RWPE1 (cell line): ENCODE measurements at regions not wholly inside any gene's neighbourhood (a gene's known extent, or its start where the extent isn't known, plus 50 kb on each side); places are given as distances from the start of the nearest gene placed in this dataset.

Source experiments
- CTCF ChIA-PET: fragments of 350-600 bp; sonication (Branson Sonifier 250); formaldehyde crosslinking; extraction: SDS; loops from one replicate; lab custom pipeline; 2021; lab: Yijun Ruan, JAX
- POLR2A ChIA-PET: fragments of 400-600 bp; formaldehyde crosslinking; extraction: SDS; loops from one replicate; lab custom pipeline; 2020; ENCODE audit warnings: antibody characterized with exemption; ENCODE audit not compliant: low non-redundant PET; lab: Yijun Ruan, JAX
- DNase-seq: peaks from one replicate; pipeline ENCODE4 v3.0.0; 2012; ENCODE audit warnings: low spot score
- H3K27ac ChIP-seq: fragments of 450-650 bp; 2 replicates; pipeline ENCODE4 v1.5.1; 2017
- TF ChIP-seq, protein P1 (sequence below): fragments of 450-650 bp; conservative IDR thresholded peaks from 2 replicates; pipeline ENCODE4 v1.5.1; 2017; ENCODE audit warnings: low read depth, mild to moderate bottlenecking

- TF ChIP-seq, protein P1, sequence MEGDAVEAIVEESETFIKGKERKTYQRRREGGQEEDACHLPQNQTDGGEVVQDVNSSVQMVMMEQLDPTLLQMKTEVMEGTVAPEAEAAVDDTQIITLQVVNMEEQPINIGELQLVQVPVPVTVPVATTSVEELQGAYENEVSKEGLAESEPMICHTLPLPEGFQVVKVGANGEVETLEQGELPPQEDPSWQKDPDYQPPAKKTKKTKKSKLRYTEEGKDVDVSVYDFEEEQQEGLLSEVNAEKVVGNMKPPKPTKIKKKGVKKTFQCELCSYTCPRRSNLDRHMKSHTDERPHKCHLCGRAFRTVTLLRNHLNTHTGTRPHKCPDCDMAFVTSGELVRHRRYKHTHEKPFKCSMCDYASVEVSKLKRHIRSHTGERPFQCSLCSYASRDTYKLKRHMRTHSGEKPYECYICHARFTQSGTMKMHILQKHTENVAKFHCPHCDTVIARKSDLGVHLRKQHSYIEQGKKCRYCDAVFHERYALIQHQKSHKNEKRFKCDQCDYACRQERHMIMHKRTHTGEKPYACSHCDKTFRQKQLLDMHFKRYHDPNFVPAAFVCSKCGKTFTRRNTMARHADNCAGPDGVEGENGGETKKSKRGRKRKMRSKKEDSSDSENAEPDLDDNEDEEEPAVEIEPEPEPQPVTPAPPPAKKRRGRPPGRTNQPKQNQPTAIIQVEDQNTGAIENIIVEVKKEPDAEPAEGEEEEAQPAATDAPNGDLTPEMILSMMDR: no peak
- H3K27ac ChIP-seq: peak overlapping the region; percentile 39
- DNase-seq: no peak
- ChIA-PET CTCF (interaction anchor here (0.7 kb wide), 1 partner anchor 275 kb away, joined by 3 read pairs; no protein-coding TSS in a partner anchor), POLR2A (no interaction called here)
These were observed 183.1 kb downstream of the KATNAL1 start for GRCh38 chr13:30124131-30124768.

- DNase-seq: no peak
- no peak overlapping the region for H3K27ac ChIP-seq
- TF ChIP-seq, protein P1: no peak
- ChIA-PET POLR2A (no interaction called here), CTCF (interaction anchor here (0.7 to 1.1 kb wide), 2 partner anchors 8 to 275 kb away, joined by 3 to 4 read pairs; no protein-coding TSS in a partner anchor)
These were observed 183.8 kb downstream of the KATNAL1 start for GRCh38 chr13:30123575-30123974.

GRCh38 chr13:30121666-30122065 is 185.7 kb downstream of the KATNAL1 start:
- ChIA-PET POLR2A (no interaction called here), CTCF (interaction anchor here (0.6 to 4.1 kb wide), 3 partner anchors 8 to 37 kb away, joined by 3 to 26 read pairs (median 3); no protein-coding TSS in a partner anchor)
- no peak overlapping the region for H3K27ac ChIP-seq
- TF ChIP-seq, protein P1: no peak
- no peak for DNase-seq

DNA sequence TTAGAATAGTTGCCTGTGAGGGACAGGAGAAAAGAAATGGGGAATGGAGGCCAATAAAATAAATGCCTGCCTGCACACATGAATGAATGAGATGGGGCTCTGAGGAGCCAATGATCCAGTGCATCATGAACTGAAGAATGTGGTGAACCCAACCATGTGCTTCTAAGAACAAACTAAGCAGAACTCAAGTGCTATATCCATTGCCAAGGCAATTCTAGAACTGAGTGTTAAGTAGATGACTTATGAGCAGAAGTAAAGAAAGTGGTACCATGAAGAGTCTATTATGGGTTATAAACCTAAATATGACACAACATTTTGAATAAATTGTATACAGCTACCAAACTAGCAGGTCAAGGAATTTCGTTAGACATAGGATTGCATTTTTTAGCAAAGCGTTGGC is 186.1 kb downstream of the KATNAL1 start:
- POLR2A ChIA-PET: no interaction called here
- TF ChIP-seq, protein P1: no peak

DNA sequence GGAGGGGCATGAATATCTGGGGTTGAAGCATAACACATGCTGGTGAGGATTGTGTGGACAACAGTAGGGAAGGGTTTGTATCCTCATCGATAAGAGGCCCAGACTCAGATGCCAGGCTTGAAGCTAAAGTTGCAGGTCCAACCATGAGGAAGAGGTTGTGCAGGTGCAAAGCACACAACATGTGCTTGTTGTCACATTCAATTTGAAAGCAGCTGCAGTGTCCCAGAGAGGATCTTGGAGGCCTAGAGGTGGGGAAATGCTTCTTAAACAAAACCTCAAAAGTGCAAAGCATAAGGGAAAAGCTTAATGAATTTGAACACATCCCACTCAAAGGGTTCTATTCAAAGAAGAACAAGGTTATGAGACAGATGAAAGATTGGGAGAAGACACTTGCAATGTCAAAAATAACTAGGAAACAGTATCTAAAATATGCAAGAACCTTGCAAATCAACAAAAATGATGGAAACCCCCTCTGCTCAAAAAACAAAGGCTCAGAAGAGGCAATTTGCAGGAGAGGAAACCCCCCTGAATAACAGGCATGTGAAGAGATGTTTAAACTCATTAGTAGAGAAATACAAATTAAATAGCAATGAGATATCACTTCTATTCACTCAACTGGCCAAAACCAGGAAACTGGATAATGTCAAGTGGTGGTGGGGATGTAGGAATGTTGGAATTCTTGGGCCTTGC is 187.1 kb downstream of the KATNAL1 start:
- ChIA-PET POLR2A (interaction anchor here (0.5 kb wide), 1 partner anchor 336 kb away, joined by 3 read pairs; no protein-coding TSS in a partner anchor), CTCF (interaction anchor here (4.1 kb wide), 1 partner anchor 12 kb away, joined by 26 read pairs; no protein-coding TSS in a partner anchor)
- H3K27ac ChIP-seq: peak overlapping the region; percentile 78; the same call in 1 of the 2 replicates
- TF ChIP-seq, protein P1: no peak
- no peak for DNase-seq

More for the DNA sequence above, 186.1 kb downstream of the KATNAL1 start:
- no peak for DNase-seq
- H3K27ac ChIP-seq: no peak overlapping the region
- CTCF ChIA-PET: interaction anchor here (0.6 to 4.1 kb wide), 3 partner anchors 7 to 37 kb away, joined by 3 to 26 read pairs (median 3); no protein-coding TSS in a partner anchor

DNA sequence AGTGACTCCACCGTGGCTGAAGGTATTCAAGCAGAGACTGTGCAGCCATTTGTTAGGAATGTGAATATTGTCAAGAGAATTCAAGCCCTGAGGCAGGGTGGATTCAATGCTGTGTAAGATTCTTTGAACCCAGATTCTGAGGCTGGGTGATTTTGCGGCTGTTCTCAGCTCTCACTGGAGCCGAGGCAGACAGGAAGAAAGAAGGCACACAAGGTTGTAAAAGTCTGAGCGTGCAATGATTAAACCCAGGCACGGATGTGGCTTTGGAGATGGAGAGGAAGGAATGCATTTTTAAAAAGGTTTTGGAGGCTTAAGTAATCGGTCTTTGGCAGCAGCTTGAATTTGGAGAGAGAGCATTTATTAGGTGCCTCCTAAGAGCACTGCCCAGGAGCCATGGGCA is 187.9 kb downstream of the KATNAL1 start:
- ChIA-PET CTCF (interaction anchor here (0.6 to 4.1 kb wide), 3 partner anchors 13 to 1304 kb away, joined by 3 to 26 read pairs (median 3); no protein-coding TSS in a partner anchor), POLR2A (interaction anchor here (0.5 kb wide), 1 partner anchor 335 kb away, joined by 3 read pairs; no protein-coding TSS in a partner anchor)
- TF ChIP-seq, protein P1: no peak
- DNase-seq: no peak
- peak overlapping the region; percentile 78 for H3K27ac ChIP-seq
